Mesenchymal stem cell (in vitro differentiated cells and primary cell): ENCODE measurements at regions not wholly inside any gene's neighbourhood (a gene's known extent, or its start where the extent isn't known, plus 50 kb on each side); places are given as distances from the start of the nearest gene placed in this dataset.

Source experiments
- DNase-seq: peaks from one replicate; pipeline ENCODE4 v3.0.0-alpha.2; 2013
- H2AFZ ChIP-seq: one replicate; pipeline ENCODE4 v1.6.1; 2013; ENCODE audit warnings: low read depth, mild to moderate bottlenecking, control low read depth, inconsistent platforms, low read length, moderate library complexity
- H2AK5ac ChIP-seq: 2 replicates; pipeline ENCODE4 v1.6.1; 2013; ENCODE audit warnings: low read length, moderate library complexity, mild to moderate bottlenecking, inconsistent platforms; ENCODE audit not compliant: severe bottlenecking
- H2BK120ac ChIP-seq: one replicate; pipeline ENCODE4 v1.6.1; 2013; ENCODE audit warnings: low read depth, mild to moderate bottlenecking, inconsistent platforms, low read length, moderate library complexity
- H2BK12ac ChIP-seq, 2 experiments: one replicate each; pipeline ENCODE4 v1.6.1; 2013; ENCODE audit warnings: inconsistent platforms in 2 of 2, low read length in 2 of 2, mild to moderate bottlenecking in 2 of 2, moderate library complexity in 2 of 2, control low read depth in 1 of 2
- H2BK15ac ChIP-seq: one replicate; pipeline ENCODE4 v1.6.1; 2013; ENCODE audit warnings: mild to moderate bottlenecking, low read depth, inconsistent platforms; ENCODE audit not compliant: poor library complexity, severe bottlenecking
- H2BK5ac ChIP-seq: 2 replicates; pipeline ENCODE4 v1.6.1; 2013; ENCODE audit warnings: low read depth, mild to moderate bottlenecking, low read length, control low read depth, inconsistent platforms; ENCODE audit not compliant: poor library complexity, severe bottlenecking
- H3K14ac ChIP-seq, 2 experiments: one replicate each; pipeline ENCODE4 v1.6.1; 2013; ENCODE audit warnings: inconsistent platforms in 2 of 2, low read length in 2 of 2, control low read depth in 1 of 2, mild to moderate bottlenecking in 1 of 2, moderate library complexity in 1 of 2
- H3K18ac ChIP-seq, 2 experiments: one replicate each; pipeline ENCODE4 v1.6.1; 2013; ENCODE audit warnings: inconsistent platforms in 2 of 2, low read length in 2 of 2, control low read depth in 1 of 2, low read depth in 1 of 2, mild to moderate bottlenecking in 1 of 2
- H3K23ac ChIP-seq, 2 experiments: one replicate each; pipeline ENCODE4 v1.6.1; 2013; ENCODE audit warnings: inconsistent platforms in 2 of 2, low read length in 2 of 2, mild to moderate bottlenecking in 2 of 2, moderate library complexity in 2 of 2, control low read depth in 1 of 2
- H3K27ac ChIP-seq: 2 replicates; pipeline ENCODE4 v1.5.1; 2013; ENCODE audit warnings: mild to moderate bottlenecking, moderate library complexity, low read length, control low read depth, inconsistent platforms; ENCODE audit not compliant: poor library complexity, severe bottlenecking
- H3K27me3 ChIP-seq, 2 experiments: 2 replicates each; pipeline versions ENCODE4 v1.6.1 to v1.7.0; 2013; ENCODE audit warnings: low read length in 2 of 2, mild to moderate bottlenecking in 2 of 2, moderate library complexity in 2 of 2, control low read depth in 1 of 2, inconsistent platforms in 1 of 2; ENCODE audit not compliant: control insufficient read depth in 1 of 2, insufficient read depth in 1 of 2
- H3K36me3 ChIP-seq, 2 experiments: 2 replicates each; pipeline versions ENCODE4 v1.6.1 to v1.7.0; 2013; ENCODE audit warnings: low read length in 2 of 2, control low read depth in 1 of 2, inconsistent platforms in 1 of 2, low read depth in 1 of 2, mild to moderate bottlenecking in 1 of 2; ENCODE audit not compliant: insufficient read depth in 2 of 2, control insufficient read depth in 1 of 2
- H3K4ac ChIP-seq, 2 experiments: one replicate each; pipeline ENCODE4 v1.6.1; 2013; ENCODE audit warnings: inconsistent platforms in 2 of 2, low read length in 2 of 2, mild to moderate bottlenecking in 2 of 2, moderate library complexity in 2 of 2, control low read depth in 1 of 2, low read depth in 1 of 2
- H3K4me1 ChIP-seq: 2 replicates; pipeline ENCODE4 v1.6.1; 2013; ENCODE audit warnings: low read depth, low read length, control low read depth; ENCODE audit not compliant: control insufficient read depth, insufficient read depth
- H3K4me2 ChIP-seq: 2 replicates; pipeline ENCODE4 v1.6.1; 2013; ENCODE audit warnings: low read length, mild to moderate bottlenecking, inconsistent platforms; ENCODE audit not compliant: poor library complexity, severe bottlenecking
- H3K4me3 ChIP-seq, 2 experiments: 2 replicates each; pipeline versions ENCODE4 v1.5.1 to v1.7.0; 2013; ENCODE audit warnings: low read length in 2 of 2, mild to moderate bottlenecking in 2 of 2, control low read depth in 1 of 2, low read depth in 1 of 2; ENCODE audit not compliant: insufficient read depth in 1 of 2
- H3K79me1 ChIP-seq: replicated peaks from 2 replicates; pipeline ENCODE4 v1.6.1; 2013; ENCODE audit warnings: mild to moderate bottlenecking, control low read depth, low read length, inconsistent platforms; ENCODE audit not compliant: poor library complexity, severe bottlenecking
- H3K9ac ChIP-seq: 2 replicates; pipeline ENCODE4 v1.7.0; 2013; ENCODE audit warnings: mild to moderate bottlenecking, low read length, moderate library complexity
- H3K9me3 ChIP-seq: 2 replicates; pipeline ENCODE4 v1.7.0; 2013; ENCODE audit warnings: mild to moderate bottlenecking, low read length; ENCODE audit not compliant: control insufficient read depth
- H4K8ac ChIP-seq: one replicate; pipeline ENCODE4 v1.6.1; 2013; ENCODE audit warnings: inconsistent platforms, mild to moderate bottlenecking, low read length, moderate library complexity
- H4K91ac ChIP-seq: one replicate; pipeline ENCODE4 v1.6.1; 2013; ENCODE audit warnings: mild to moderate bottlenecking, low read length, inconsistent platforms
- WGBS: methylation state at CpG from one replicate; pipeline ENCODE4 v1.1.7; 2013; ENCODE audit warnings: mixed read lengths; 5-methylcytosine and 5-hydroxymethylcytosine counted together

- no peak overlapping the region for H4K91ac ChIP-seq
- 93% methylated on average over 8 of the region's 8 CpGs for WGBS
- H3K18ac ChIP-seq = no peak overlapping the region
- H3K4me1 ChIP-seq = no peaks in the 10 kb centered on the region
- H2BK120ac ChIP-seq = no peak overlapping the region
- H2AFZ ChIP-seq = no peak overlapping the region
- H3K14ac ChIP-seq = no peak overlapping the region
- H4K8ac ChIP-seq = no peak overlapping the region
- no peak overlapping the region for H3K4ac ChIP-seq
- no peaks in the 10 kb centered on the region for H3K36me3 ChIP-seq
- H2BK12ac ChIP-seq = no peak overlapping the region
- no peak overlapping the region for H2BK15ac ChIP-seq
- H3K4me3 ChIP-seq = no peak overlapping the region
- peaks cover 7% of the 10 kb centered on the region for H3K9me3 ChIP-seq
- H2BK5ac ChIP-seq = no peak overlapping the region
- H3K9ac ChIP-seq = no peak overlapping the region
- H2AK5ac ChIP-seq = no peak overlapping the region
- no peak overlapping the region for H3K4me2 ChIP-seq
- no peaks in the 10 kb centered on the region for H3K79me1 ChIP-seq
- H3K27me3 ChIP-seq = no peaks in the 10 kb centered on the region
- no peak for DNase-seq
- H3K27ac ChIP-seq = no peak overlapping the region
- H3K23ac ChIP-seq = no peak overlapping the region
These were observed 473.4 kb downstream of the SLITRK5 start for GRCh38 chr13:88144580-88144979.

GRCh38 chr13:88153353-88153752 lies 482.2 kb downstream of the SLITRK5 start:
- Histone ChIP-seq H3K4me2 (no peak overlapping the region), H4K8ac (no peak overlapping the region), H3K4me1 (no peaks in the 10 kb centered on the region), H3K27me3 (no peaks in the 10 kb centered on the region), H3K18ac (no peak overlapping the region), H2AK5ac (no peak overlapping the region), H3K9me3 (no peaks in the 10 kb centered on the region), H3K14ac (no peak overlapping the region), H3K23ac (no peak overlapping the region), H2BK12ac (no peak overlapping the region), H2AFZ (no peak overlapping the region), H2BK120ac (no peak overlapping the region), H3K4me3 (no peak overlapping the region), H3K36me3 (no peaks in the 10 kb centered on the region), H3K79me1 (no peaks in the 10 kb centered on the region), H4K91ac (no peak overlapping the region), H2BK15ac (no peak overlapping the region), H3K4ac (no peak overlapping the region), H3K27ac (no peak overlapping the region), H2BK5ac (no peak overlapping the region), H3K9ac (no peak overlapping the region)
- WGBS = 90% methylated on average over 8 of the region's 8 CpGs
- DNase-seq = no peak

- Histone ChIP-seq H2BK5ac (no peak overlapping the region), H3K4me1 (no peaks in the 10 kb centered on the region), H3K4me2 (no peak overlapping the region), H3K27ac (no peak overlapping the region), H3K36me3 (no peaks in the 10 kb centered on the region), H4K8ac (no peak overlapping the region), H3K23ac (no peak overlapping the region), H3K4me3 (no peak overlapping the region), H3K14ac (no peak overlapping the region), H3K4ac (no peak overlapping the region), H3K79me1 (no peaks in the 10 kb centered on the region), H2AFZ (no peak overlapping the region), H2BK120ac (no peak overlapping the region), H2BK15ac (no peak overlapping the region), H3K18ac (no peak overlapping the region), H4K91ac (no peak overlapping the region), H2BK12ac (no peak overlapping the region), H3K27me3 (no peaks in the 10 kb centered on the region), H3K9me3 (no peaks in the 10 kb centered on the region), H2AK5ac (no peak overlapping the region), H3K9ac (no peak overlapping the region)
- no peak for DNase-seq
- WGBS = no CpG with 5 or more reads among the region's 2 CpGs
These were observed 482.8 kb downstream of the SLITRK5 start for GRCh38 chr13:88154001-88154400.

GRCh38 chr13:88162076-88162702 lies 491.0 kb downstream of the SLITRK5 start:
- no peak overlapping the region for H2BK5ac ChIP-seq
- no CpG with 5 or more reads among the region's 2 CpGs for WGBS
- H2BK15ac ChIP-seq = no peak overlapping the region
- H2BK120ac ChIP-seq = no peak overlapping the region
- no peak overlapping the region for H3K18ac ChIP-seq
- peaks cover 3% of the 10 kb centered on the region for H3K9me3 ChIP-seq
- H3K36me3 ChIP-seq = no peaks in the 10 kb centered on the region
- no peak overlapping the region for H4K8ac ChIP-seq
- no peak overlapping the region for H3K27ac ChIP-seq
- no peaks in the 10 kb centered on the region for H3K27me3 ChIP-seq
- H2BK12ac ChIP-seq = no peak overlapping the region
- no peak overlapping the region for H3K4me2 ChIP-seq
- no peaks in the 10 kb centered on the region for H3K4me1 ChIP-seq
- DNase-seq = no peak
- H4K91ac ChIP-seq = no peak overlapping the region
- no peak overlapping the region for H2AK5ac ChIP-seq
- H2AFZ ChIP-seq = no peak overlapping the region
- no peak overlapping the region for H3K9ac ChIP-seq
- H3K4me3 ChIP-seq = no peak overlapping the region
- no peak overlapping the region for H3K4ac ChIP-seq
- H3K23ac ChIP-seq = no peak overlapping the region
- H3K14ac ChIP-seq = no peak overlapping the region
- no peaks in the 10 kb centered on the region for H3K79me1 ChIP-seq
